ENCODE measurements at regions not wholly inside any gene's neighbourhood (a gene's known extent, or its start where the extent isn't known, plus 50 kb on each side); places are given as distances from the start of the nearest gene placed in this dataset.

DNA sequence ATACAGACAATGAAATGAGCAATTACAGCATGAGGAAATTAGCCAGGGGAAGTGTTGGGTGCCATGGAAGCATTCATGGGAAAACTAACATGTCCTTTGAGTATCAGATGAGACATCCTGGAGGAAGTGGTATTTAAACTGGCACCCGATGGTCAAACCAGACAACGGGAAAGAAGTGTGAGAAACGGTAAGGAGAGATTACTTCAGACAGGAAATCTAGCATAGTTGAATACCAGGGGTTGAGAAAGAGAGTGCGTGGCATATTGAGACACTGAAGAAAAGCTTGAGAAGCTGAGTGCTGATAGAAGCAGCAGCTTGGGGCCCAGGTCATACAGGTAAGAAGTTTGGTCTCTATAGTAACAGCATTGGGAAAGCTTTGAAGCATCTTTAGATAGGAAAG is 175.3 kb downstream of the C11orf87 start:
- Histone ChIP-seq H3K4me1 (ENCODE audit: control insufficient read depth, insufficient read depth, low read length) (no peaks in the 10 kb centered on the region), H3K27me3 (ENCODE audit: control insufficient read depth, insufficient read depth, low read length, poor library complexity, severe bottlenecking) (no peaks in the 10 kb centered on the region), H3K27ac (ENCODE audit: low read depth, low read length) (no peak overlapping the region), H3K36me3 (ENCODE audit: control insufficient read depth, insufficient read depth, low read length) (no peaks in the 10 kb centered on the region), H3K9ac (ENCODE audit: extremely low read depth, low read length, poor library complexity, severe bottlenecking) (no peak overlapping the region), H3K9me3 (ENCODE audit: control insufficient read depth, low read length) (no peaks in the 10 kb centered on the region), H3K4me3 (ENCODE audit: low read length) (no peak overlapping the region)
- WGBS, 2 experiments (ENCODE audit: insufficient coverage in 1 of 2, insufficient read length in 1 of 2): 92 to 93% methylated on average over 4 of the region's 4 CpGs
- no peaks in the 10 kb centered on the region for H3K9me3 Mint-ChIP-seq
- DNase-seq: no peak
- H3K4me3 Mint-ChIP-seq: no peak overlapping the region
- TF ChIP-seq, protein P1, sequence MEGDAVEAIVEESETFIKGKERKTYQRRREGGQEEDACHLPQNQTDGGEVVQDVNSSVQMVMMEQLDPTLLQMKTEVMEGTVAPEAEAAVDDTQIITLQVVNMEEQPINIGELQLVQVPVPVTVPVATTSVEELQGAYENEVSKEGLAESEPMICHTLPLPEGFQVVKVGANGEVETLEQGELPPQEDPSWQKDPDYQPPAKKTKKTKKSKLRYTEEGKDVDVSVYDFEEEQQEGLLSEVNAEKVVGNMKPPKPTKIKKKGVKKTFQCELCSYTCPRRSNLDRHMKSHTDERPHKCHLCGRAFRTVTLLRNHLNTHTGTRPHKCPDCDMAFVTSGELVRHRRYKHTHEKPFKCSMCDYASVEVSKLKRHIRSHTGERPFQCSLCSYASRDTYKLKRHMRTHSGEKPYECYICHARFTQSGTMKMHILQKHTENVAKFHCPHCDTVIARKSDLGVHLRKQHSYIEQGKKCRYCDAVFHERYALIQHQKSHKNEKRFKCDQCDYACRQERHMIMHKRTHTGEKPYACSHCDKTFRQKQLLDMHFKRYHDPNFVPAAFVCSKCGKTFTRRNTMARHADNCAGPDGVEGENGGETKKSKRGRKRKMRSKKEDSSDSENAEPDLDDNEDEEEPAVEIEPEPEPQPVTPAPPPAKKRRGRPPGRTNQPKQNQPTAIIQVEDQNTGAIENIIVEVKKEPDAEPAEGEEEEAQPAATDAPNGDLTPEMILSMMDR (conservative IDR thresholded peaks at IDR 0.05): no peak
- no peaks in the 10 kb centered on the region for H3K27me3 Mint-ChIP-seq (ENCODE audit: insufficient read depth)
- H3K36me3 Mint-ChIP-seq (ENCODE audit: low read depth): no peaks in the 10 kb centered on the region
- H3K27ac Mint-ChIP-seq: no peak overlapping the region
- peaks cover 6% of the 10 kb centered on the region for H3K4me1 Mint-ChIP-seq

DNA sequence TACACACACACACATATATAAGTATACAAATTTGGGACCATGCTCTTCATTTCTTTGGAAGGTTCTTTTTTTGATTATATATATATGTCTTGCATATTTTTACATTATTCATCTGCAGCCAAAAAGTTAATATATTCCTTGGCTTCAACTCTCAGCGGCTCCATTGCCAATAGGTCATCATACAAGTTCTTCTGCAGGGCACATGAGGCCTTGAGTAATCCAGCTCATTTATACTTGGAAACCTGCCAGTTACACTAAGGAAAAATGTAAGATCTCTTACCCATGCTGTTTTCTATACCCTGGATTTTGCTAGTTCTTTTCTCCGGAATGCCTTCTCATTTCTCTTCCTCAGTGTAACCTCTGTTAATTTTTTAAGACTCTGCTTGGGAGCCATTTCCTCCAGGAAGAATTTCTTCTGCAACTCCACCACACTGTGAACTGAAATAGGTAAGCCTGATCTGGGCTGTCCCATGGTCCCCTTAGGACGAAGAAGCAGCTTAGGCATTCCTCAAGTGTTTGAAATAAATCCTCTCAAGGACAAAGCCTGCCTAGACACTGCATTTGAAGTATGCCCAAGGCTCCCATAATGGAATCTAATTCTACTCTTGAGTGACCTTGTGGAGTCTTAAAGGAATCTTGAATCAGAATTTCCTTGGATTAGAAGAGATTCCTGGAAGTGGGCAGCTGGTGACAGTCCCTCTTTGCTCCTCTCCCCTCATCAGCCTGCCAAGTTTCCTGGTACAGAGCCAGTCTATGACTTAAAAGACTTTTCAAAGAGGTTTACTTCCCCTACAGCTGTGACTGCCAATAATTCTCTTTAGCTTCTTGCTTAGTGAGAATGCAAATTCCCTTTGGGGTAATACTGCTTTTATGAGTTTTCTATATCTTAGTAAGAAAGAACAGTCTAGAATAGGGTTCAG is 182.8 kb downstream of the C11orf87 start:
- TF ChIP-seq, protein P1 (conservative IDR thresholded peaks at IDR 0.05): no peak
- H3K36me3 Mint-ChIP-seq (ENCODE audit: low read depth): no peaks in the 10 kb centered on the region
- no peak for DNase-seq
- Histone ChIP-seq H3K9me3 (ENCODE audit: control insufficient read depth, low read length) (no peaks in the 10 kb centered on the region), H3K4me1 (ENCODE audit: control insufficient read depth, insufficient read depth, low read length) (no peaks in the 10 kb centered on the region), H3K36me3 (ENCODE audit: control insufficient read depth, insufficient read depth, low read length) (no peaks in the 10 kb centered on the region), H3K4me3 (ENCODE audit: low read length) (no peak overlapping the region), H3K9ac (ENCODE audit: extremely low read depth, low read length, poor library complexity, severe bottlenecking) (no peak overlapping the region), H3K27ac (ENCODE audit: low read depth, low read length) (no peak overlapping the region), H3K27me3 (ENCODE audit: control insufficient read depth, insufficient read depth, low read length, poor library complexity, severe bottlenecking) (no peaks in the 10 kb centered on the region)
- H3K27ac Mint-ChIP-seq: no peak overlapping the region
- no peaks in the 10 kb centered on the region for H3K4me1 Mint-ChIP-seq
- H3K9me3 Mint-ChIP-seq: no peaks in the 10 kb centered on the region
- H3K4me3 Mint-ChIP-seq: no peak overlapping the region
- H3K27me3 Mint-ChIP-seq (ENCODE audit: insufficient read depth): no peaks in the 10 kb centered on the region
- 88 to 100% methylated on average over 3 of the region's 3 CpGs for WGBS, 2 experiments (ENCODE audit: insufficient coverage in 1 of 2, insufficient read length in 1 of 2)

DNA sequence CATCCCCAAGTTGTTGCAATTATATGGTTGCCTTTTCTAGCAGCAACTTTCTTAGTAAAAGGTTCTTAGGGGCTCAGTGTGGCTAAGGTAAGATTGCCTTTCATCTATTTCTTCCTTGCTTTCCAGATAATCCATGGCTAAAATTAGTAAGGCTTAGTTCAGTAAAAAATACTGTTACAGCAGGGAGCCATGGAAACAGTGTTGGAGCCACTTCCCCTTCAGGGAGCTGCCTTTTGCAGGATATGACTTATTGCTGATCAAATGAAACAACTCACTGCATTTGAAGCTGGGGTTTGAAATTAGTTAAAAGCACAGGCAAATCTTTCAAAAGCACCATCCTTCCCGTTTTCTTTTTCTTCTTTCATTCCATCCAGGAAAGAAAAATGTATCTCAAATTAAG is 184.3 kb downstream of the C11orf87 start:
- Mint-ChIP-seq H3K9me3 (no peaks in the 10 kb centered on the region), H3K4me3 (no peak overlapping the region), H3K36me3 (ENCODE audit: low read depth) (no peaks in the 10 kb centered on the region), H3K4me1 (no peaks in the 10 kb centered on the region), H3K27ac (no peak overlapping the region), H3K27me3 (ENCODE audit: insufficient read depth) (no peaks in the 10 kb centered on the region)
- no peak for DNase-seq
- Histone ChIP-seq H3K9ac (ENCODE audit: extremely low read depth, low read length, poor library complexity, severe bottlenecking) (no peak overlapping the region), H3K4me3 (ENCODE audit: low read length) (no peak overlapping the region), H3K36me3 (ENCODE audit: control insufficient read depth, insufficient read depth, low read length) (no peaks in the 10 kb centered on the region), H3K27ac (ENCODE audit: low read depth, low read length) (no peak overlapping the region), H3K4me1 (ENCODE audit: control insufficient read depth, insufficient read depth, low read length) (no peaks in the 10 kb centered on the region), H3K9me3 (ENCODE audit: control insufficient read depth, low read length) (no peaks in the 10 kb centered on the region), H3K27me3 (ENCODE audit: control insufficient read depth, insufficient read depth, low read length, poor library complexity, severe bottlenecking) (no peaks in the 10 kb centered on the region)
- no CpG with 5 or more reads among the region's 1 CpG for WGBS, 2 experiments (ENCODE audit: insufficient coverage in 1 of 2, insufficient read length in 1 of 2)
- TF ChIP-seq, protein P1 (conservative IDR thresholded peaks at IDR 0.05): no peak
